ENCODE measurements at regions not wholly inside any gene's neighbourhood (a gene's known extent, or its start where the extent isn't known, plus 50 kb on each side); places are given as distances from the start of the nearest gene placed in this dataset.

DNA sequence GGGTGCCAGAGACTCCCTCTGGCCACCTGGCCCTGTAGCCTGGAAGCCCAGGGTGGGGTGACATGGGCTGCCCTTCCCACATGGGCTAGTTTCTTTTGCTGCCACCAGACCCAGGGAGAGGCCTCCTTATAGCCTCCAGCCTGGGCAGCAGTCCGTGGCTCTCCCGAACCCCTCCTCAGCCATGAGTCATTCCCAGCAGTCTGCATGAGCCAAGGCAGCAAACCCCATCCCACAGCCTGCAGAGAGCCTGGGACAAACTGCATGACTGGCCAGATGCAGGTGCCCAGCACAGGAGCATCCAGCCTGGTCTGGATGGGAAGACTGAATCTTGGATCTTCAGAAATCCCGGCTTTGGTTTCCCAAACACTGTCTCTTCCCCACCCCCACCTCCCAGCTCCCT is 75.7 kb downstream of the MRPL14 start:
- H4K20me1 ChIP-seq (replicated peaks; ENCODE audit: control insufficient read depth, extremely low read depth, insufficient read depth, low read length): no peaks in the 10 kb centered on the region
- intact Hi-C loops (cut with micrococcal nuclease): no loop called here
- no peaks in the 10 kb centered on the region for H3K79me2 ChIP-seq (ENCODE audit: control insufficient read depth, insufficient read depth, low read length)
- CTCF ChIA-PET: interaction anchor here (2.1 to 2.3 kb wide), 2 partner anchors 8 to 23 kb away, joined by 7 to 11 read pairs; no protein-coding TSS in a partner anchor
- no peak overlapping the region for H2AFZ ChIP-seq (ENCODE audit: low read depth, low read length)
- no peaks in the 10 kb centered on the region for H3K9me3 ChIP-seq (replicated peaks; ENCODE audit: control insufficient read depth, insufficient read depth, low read length)
- no TSS peak for BruUV-seq (replicated peaks)
- no peak for DNase-seq (ENCODE audit: low read depth, low spot score)
- no peaks in the 10 kb centered on the region for H3K36me3 ChIP-seq (ENCODE audit: control insufficient read depth in 2 of 2, extremely low read depth in 1 of 2, insufficient read depth in 2 of 2, low read length in 2 of 2)
- TF ChIP-seq MAX (IDR thresholded peaks at IDR 0.05; ENCODE audit: insufficient read depth, insufficient read length) (no peak), FOS (IDR thresholded peaks at IDR 0.05; ENCODE audit: borderline replicate concordance, insufficient read depth, low read length) (peak; percentile 70)
- POLR2A ChIA-PET: no interaction called here
- no peaks in the 10 kb centered on the region for H3K27me3 ChIP-seq (ENCODE audit: control insufficient read depth in 2 of 2, insufficient read depth in 2 of 2, low read length in 2 of 2)
- H3K27ac ChIP-seq (ENCODE audit: insufficient read depth, low read depth, low read length): no peak overlapping the region
- peak; percentile 50 for FAIRE-seq
- no peak overlapping the region for H3K4me3 ChIP-seq (replicated peaks in 1 of 3; ENCODE audit: insufficient read depth in 1 of 3, low read depth in 1 of 3, low read length in 3 of 3)
- no peak overlapping the region for H3K9ac ChIP-seq (replicated peaks; ENCODE audit: extremely low read depth, insufficient read depth, low read length)
- H3K4me2 ChIP-seq (ENCODE audit: insufficient read depth, low read length): no peak overlapping the region
- dilution Hi-C loops (cut with MboI; ENCODE audit: extremely low pct_ligation_motif_present, low sequenced_read_pairs): no loop called here
- peaks cover 17% of the 10 kb centered on the region for H3K4me1 ChIP-seq (ENCODE audit: control insufficient read depth, extremely low read depth, insufficient read depth, low read length)
- no peaks in the 10 kb centered on the region for H3K9me1 ChIP-seq (replicated peaks; ENCODE audit: control insufficient read depth, extremely low read depth, insufficient read depth, low read length)

GRCh38 chr6:44050872-44051505 is 76.3 kb downstream of the MRPL14 start:
- no peak for TF ChIP-seq EZH2 (IDR thresholded peaks at IDR 0.05; ENCODE audit: borderline replicate concordance, low read depth, low read length, severe bottlenecking)
- TF ChIP-seq MYC (IDR thresholded peaks at IDR 0.05; ENCODE audit: low read depth, low read length): no peak
- TF ChIP-seq JUN (IDR thresholded peaks at IDR 0.05; ENCODE audit: borderline replicate concordance, insufficient read depth, insufficient read length, low read depth): no peak
- TF ChIP-seq POLR2AphosphoS5 (IDR thresholded peaks at IDR 0.05; ENCODE audit: insufficient read depth, low read depth, low read length): no peak
- TF ChIP-seq MAX (IDR thresholded peaks at IDR 0.05; ENCODE audit: insufficient read depth, insufficient read length): no peak
- no peak for TF ChIP-seq POLR2A (IDR thresholded peaks at IDR 0.05; ENCODE audit: low read depth, low read length)
- no peak for TF ChIP-seq GATA2 (IDR thresholded peaks at IDR 0.05; ENCODE audit: insufficient read depth, insufficient read length, low read depth, low read length)
- no peak for TF ChIP-seq FOS (IDR thresholded peaks at IDR 0.05; ENCODE audit: borderline replicate concordance, insufficient read depth, low read length)
- TF ChIP-seq, protein P1, sequence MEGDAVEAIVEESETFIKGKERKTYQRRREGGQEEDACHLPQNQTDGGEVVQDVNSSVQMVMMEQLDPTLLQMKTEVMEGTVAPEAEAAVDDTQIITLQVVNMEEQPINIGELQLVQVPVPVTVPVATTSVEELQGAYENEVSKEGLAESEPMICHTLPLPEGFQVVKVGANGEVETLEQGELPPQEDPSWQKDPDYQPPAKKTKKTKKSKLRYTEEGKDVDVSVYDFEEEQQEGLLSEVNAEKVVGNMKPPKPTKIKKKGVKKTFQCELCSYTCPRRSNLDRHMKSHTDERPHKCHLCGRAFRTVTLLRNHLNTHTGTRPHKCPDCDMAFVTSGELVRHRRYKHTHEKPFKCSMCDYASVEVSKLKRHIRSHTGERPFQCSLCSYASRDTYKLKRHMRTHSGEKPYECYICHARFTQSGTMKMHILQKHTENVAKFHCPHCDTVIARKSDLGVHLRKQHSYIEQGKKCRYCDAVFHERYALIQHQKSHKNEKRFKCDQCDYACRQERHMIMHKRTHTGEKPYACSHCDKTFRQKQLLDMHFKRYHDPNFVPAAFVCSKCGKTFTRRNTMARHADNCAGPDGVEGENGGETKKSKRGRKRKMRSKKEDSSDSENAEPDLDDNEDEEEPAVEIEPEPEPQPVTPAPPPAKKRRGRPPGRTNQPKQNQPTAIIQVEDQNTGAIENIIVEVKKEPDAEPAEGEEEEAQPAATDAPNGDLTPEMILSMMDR (IDR thresholded peaks at IDR 0.05; ENCODE audit: extremely low read depth in 1 of 2, insufficient read depth in 1 of 2, low read depth in 1 of 2, low read length in 2 of 2): no peak
- FAIRE-seq: no peak

More at GRCh38 chr6:44050872-44051505, 76.3 kb downstream of the MRPL14 start:
- BruUV-seq (replicated peaks): no TSS peak
- intact Hi-C loops (cut with micrococcal nuclease) (no loop called here), dilution Hi-C loops (cut with MboI; ENCODE audit: extremely low pct_ligation_motif_present, low sequenced_read_pairs) (no loop called here)
- Histone ChIP-seq H3K9me3 (replicated peaks; ENCODE audit: control insufficient read depth, insufficient read depth, low read length) (no peaks in the 10 kb centered on the region), H3K9ac (replicated peaks; ENCODE audit: extremely low read depth, insufficient read depth, low read length) (no peak overlapping the region), H3K4me2 (ENCODE audit: insufficient read depth, low read length) (no peak overlapping the region), H4K20me1 (replicated peaks; ENCODE audit: control insufficient read depth, extremely low read depth, insufficient read depth, low read length) (no peaks in the 10 kb centered on the region), H3K4me1 (ENCODE audit: control insufficient read depth, extremely low read depth, insufficient read depth, low read length) (peaks cover 17% of the 10 kb centered on the region), H3K79me2 (ENCODE audit: control insufficient read depth, insufficient read depth, low read length) (no peaks in the 10 kb centered on the region), H3K36me3 (ENCODE audit: control insufficient read depth in 2 of 2, extremely low read depth in 1 of 2, insufficient read depth in 2 of 2, low read length in 2 of 2) (no peaks in the 10 kb centered on the region), H3K27ac (ENCODE audit: insufficient read depth, low read depth, low read length) (no peak overlapping the region), H3K27me3 (ENCODE audit: control insufficient read depth in 2 of 2, insufficient read depth in 2 of 2, low read length in 2 of 2) (no peaks in the 10 kb centered on the region), H3K4me3 (replicated peaks in 1 of 3; ENCODE audit: insufficient read depth in 1 of 3, low read depth in 1 of 3, low read length in 3 of 3) (no peak overlapping the region), H2AFZ (ENCODE audit: low read depth, low read length) (peak overlapping the region; percentile 3), H3K9me1 (replicated peaks; ENCODE audit: control insufficient read depth, extremely low read depth, insufficient read depth, low read length) (no peaks in the 10 kb centered on the region)
- no peak for DNase-seq (ENCODE audit: low read depth, low spot score)
- CTCF ChIA-PET: interaction anchor here (1.2 to 2.3 kb wide), 4 partner anchors 8 to 49 kb away, joined by 3 to 11 read pairs (median 6); no protein-coding TSS in a partner anchor
- POLR2A ChIA-PET: no interaction called here

All from endothelial cell of umbilical vein (primary cell).